Fibroblast of skin of back (primary cell): ENCODE measurements at regions not wholly inside any gene's neighbourhood (a gene's known extent, or its start where the extent isn't known, plus 50 kb on each side); places are given as distances from the start of the nearest gene placed in this dataset.
"Not testable (repeated sequence)": the region's sequence is repeated elsewhere in the genome, so short reads cannot be mapped to it uniquely, and the experiment has no call there.

Experiments
- DNase-seq: peaks from one replicate; pipeline ENCODE4 v3.0.0-alpha.2; 2013

GRCh38 chr15:56808160-56808559 is 74.9 kb upstream of the ZNF280D start:
- no peak for DNase-seq

GRCh38 chr15:56806148-56806536 is 72.8 kb upstream of the ZNF280D start:
- no peak for DNase-seq

- peak; percentile 91 for DNase-seq
Measured at GRCh38 chr15:56805466-56806147, 72.3 kb upstream of the ZNF280D start.

- peak; percentile 28 for DNase-seq
Measured at GRCh38 chr15:56804938-56805337, 71.6 kb upstream of the ZNF280D start.

- no peak for DNase-seq
Measured at GRCh38 chr15:56804279-56804678, 71.0 kb upstream of the ZNF280D start.

- DNase-seq = no peak
Measured at GRCh38 chr15:56802161-56802560, 68.9 kb upstream of the ZNF280D start.

- DNase-seq = no peak
Measured at GRCh38 chr15:56798639-56799038, 65.3 kb upstream of the ZNF280D start.

GRCh38 chr15:56797720-56798275 is 64.5 kb upstream of the ZNF280D start:
- DNase-seq = no peak

- DNase-seq = no peak
Measured at GRCh38 chr15:56795502-56795901, 62.2 kb upstream of the ZNF280D start.

- DNase-seq = peak; percentile 52
Measured at GRCh38 chr15:56794553-56795329, 61.4 kb upstream of the ZNF280D start.

GRCh38 chr15:56794165-56794552 is 60.9 kb upstream of the ZNF280D start:
- peak; percentile 90 for DNase-seq

- peak; percentile 54 for DNase-seq
Measured at GRCh38 chr15:56792211-56792610, 58.9 kb upstream of the ZNF280D start.

GRCh38 chr15:56791521-56791920 is 58.2 kb upstream of the ZNF280D start:
- not testable (repeated sequence) for DNase-seq

- no peak for DNase-seq
Measured at GRCh38 chr15:56788359-56788758, 55.0 kb upstream of the ZNF280D start.

GRCh38 chr15:56786966-56787365 is 53.7 kb upstream of the ZNF280D start:
- no peak for DNase-seq

- DNase-seq = no peak
Measured at GRCh38 chr15:56783857-56784661, 50.8 kb upstream of the ZNF280D start.

GRCh38 chr15:56783156-56783856 is 50.0 kb upstream of the ZNF280D start:
- no peak for DNase-seq
